Nephron (organoid): ENCODE measurements at regions not wholly inside any gene's neighbourhood (a gene's known extent, or its start where the extent isn't known, plus 50 kb on each side); places are given as distances from the start of the nearest gene placed in this dataset.
"Not testable (repeated sequence)": the region's sequence is repeated elsewhere in the genome, so short reads cannot be mapped to it uniquely, and the experiment has no call there.

Source experiments
- H3K27ac Mint-ChIP-seq, 3 experiments: 2 replicates each; pipeline ENCODE4 v1.8.0; 2020; ENCODE audit warnings: mixed read lengths in 3 of 3, mild to moderate bottlenecking in 2 of 3, moderate library complexity in 1 of 3
- H3K27me3 Mint-ChIP-seq: 2 replicates; pipeline ENCODE4 v1.8.0; 2021; ENCODE audit warnings: low read depth, mild to moderate bottlenecking, moderate library complexity, mixed read lengths
- H3K36me3 Mint-ChIP-seq: 2 replicates; pipeline ENCODE4 v1.8.0; 2020; ENCODE audit warnings: low read depth, mixed read lengths
- H3K4me1 Mint-ChIP-seq: 2 replicates; pipeline ENCODE4 v1.8.0; 2020; ENCODE audit warnings: mixed read lengths
- H3K4me3 Mint-ChIP-seq, 3 experiments: 2 replicates each; pipeline ENCODE4 v1.8.0; 2020; ENCODE audit warnings: mild to moderate bottlenecking in 3 of 3, mixed read lengths in 3 of 3, moderate library complexity in 2 of 3
- H3K9me3 Mint-ChIP-seq: 2 replicates; pipeline ENCODE4 v1.8.0; 2020; ENCODE audit warnings: mixed read lengths
- CTCF ChIP-seq, 3 experiments: fragments of 200-600 bp; sonication (generic); IDR thresholded peaks; one replicate each; pipeline ENCODE4 v1.5.0; 2021; ENCODE audit warnings: antibody characterized with exemption in 3 of 3; ENCODE audit not compliant: unreplicated experiment in 3 of 3

- Mint-ChIP-seq H3K4me1 (peaks cover 16% of the 10 kb centered on the region), H3K9me3 (peaks cover 40% of the 10 kb centered on the region), H3K27me3 (peaks cover 6% of the 10 kb centered on the region), H3K27ac (no peak overlapping the region), H3K36me3 (peaks cover 8% of the 10 kb centered on the region), H3K4me3 (no peak overlapping the region)
- TF ChIP-seq CTCF (IDR thresholded peaks at IDR 0.05; ENCODE audit: unreplicated experiment in 3 of 3): no peak
Measured at GRCh38 chr9:134530724-134531123, 110.9 kb upstream of the COL5A1 start.

GRCh38 chr9:134531220-134531970, 110.2 kb upstream of the COL5A1 start:
- H3K27me3 Mint-ChIP-seq: peaks cover 9% of the 10 kb centered on the region
- H3K36me3 Mint-ChIP-seq: peaks cover 8% of the 10 kb centered on the region
- peaks cover 38% of the 10 kb centered on the region for H3K9me3 Mint-ChIP-seq
- peaks cover 16% of the 10 kb centered on the region for H3K4me1 Mint-ChIP-seq
- no peak overlapping the region for H3K4me3 Mint-ChIP-seq
- H3K27ac Mint-ChIP-seq: peak overlapping the region in 1 of 3 experiments; percentile 39
- no peak for TF ChIP-seq CTCF (IDR thresholded peaks at IDR 0.05; ENCODE audit: unreplicated experiment in 3 of 3)

- peaks cover 9% of the 10 kb centered on the region for H3K27me3 Mint-ChIP-seq
- H3K9me3 Mint-ChIP-seq: peaks cover 32% of the 10 kb centered on the region
- no peak overlapping the region for H3K4me3 Mint-ChIP-seq
- no peak for TF ChIP-seq CTCF (IDR thresholded peaks at IDR 0.05; ENCODE audit: unreplicated experiment in 3 of 3)
- peaks cover 5% of the 10 kb centered on the region for H3K36me3 Mint-ChIP-seq
- H3K4me1 Mint-ChIP-seq: peaks cover 15% of the 10 kb centered on the region
- H3K27ac Mint-ChIP-seq: no peak overlapping the region
Measured at GRCh38 chr9:134532084-134532483, 109.5 kb upstream of the COL5A1 start.

- H3K36me3 Mint-ChIP-seq, H3K4me3 Mint-ChIP-seq, H3K27me3 Mint-ChIP-seq, H3K27ac Mint-ChIP-seq: not testable (repeated sequence)
- Mint-ChIP-seq H3K4me1 (peaks cover 17% of the 10 kb centered on the region), H3K9me3 (peaks cover 31% of the 10 kb centered on the region)
Measured at GRCh38 chr9:134532661-134533060, 108.9 kb upstream of the COL5A1 start.

DNA sequence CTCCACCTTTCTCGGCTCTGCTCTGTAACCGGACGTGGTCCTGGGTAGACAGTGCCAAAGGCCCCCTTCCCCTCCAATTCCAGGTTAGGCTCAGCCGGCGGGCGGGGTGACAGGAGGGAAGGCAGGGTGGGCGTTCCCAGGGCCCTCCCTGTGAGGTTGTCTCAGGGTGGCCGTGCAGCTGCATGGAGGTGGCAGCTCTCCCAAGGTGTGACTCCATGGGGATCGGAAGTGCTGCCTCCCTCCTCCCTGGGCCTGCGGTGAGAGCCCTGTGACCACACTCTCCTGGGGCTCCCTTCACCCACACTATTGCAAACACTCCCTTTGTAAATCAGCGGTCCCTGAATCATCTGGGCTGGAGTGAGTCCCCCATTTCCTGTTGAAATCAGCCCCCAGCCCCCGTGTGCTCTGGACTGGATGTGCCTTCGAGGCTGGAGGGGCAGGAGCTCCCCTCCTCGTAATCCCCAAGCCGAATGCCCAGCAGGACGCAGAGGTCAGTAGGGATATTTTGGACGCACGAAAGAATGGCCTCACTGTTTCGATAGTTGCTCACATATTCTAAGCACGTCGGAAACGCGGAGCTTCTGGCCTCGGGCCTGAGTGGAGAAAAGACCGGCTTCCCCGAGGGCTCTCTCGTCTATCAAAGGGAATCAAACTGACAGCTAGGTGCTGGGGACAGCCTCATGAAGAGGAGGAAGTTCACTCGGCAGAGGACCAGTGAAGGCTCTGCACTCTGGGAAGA, 107.6 kb upstream of the COL5A1 start:
- peaks cover 31% of the 10 kb centered on the region for H3K9me3 Mint-ChIP-seq
- H3K27ac Mint-ChIP-seq: no peak overlapping the region
- peaks cover 31% of the 10 kb centered on the region for H3K4me1 Mint-ChIP-seq
- peaks cover 9% of the 10 kb centered on the region for H3K27me3 Mint-ChIP-seq
- no peak overlapping the region for H3K4me3 Mint-ChIP-seq
- peaks cover 3% of the 10 kb centered on the region for H3K36me3 Mint-ChIP-seq
- TF ChIP-seq CTCF (IDR thresholded peaks at IDR 0.05; ENCODE audit: unreplicated experiment in 3 of 3): no peak

- Mint-ChIP-seq H3K9me3 (peaks cover 26% of the 10 kb centered on the region), H3K36me3 (peaks cover 3% of the 10 kb centered on the region), H3K4me3 (no peak overlapping the region), H3K4me1 (peaks cover 37% of the 10 kb centered on the region), H3K27ac (peak overlapping the region in 2 of 3 experiments; percentile 14 to 24), H3K27me3 (peaks cover 9% of the 10 kb centered on the region)
- no peak for TF ChIP-seq CTCF (IDR thresholded peaks at IDR 0.05; ENCODE audit: unreplicated experiment in 3 of 3)
Measured at GRCh38 chr9:134534661-134535080, 106.9 kb upstream of the COL5A1 start.
